Subcutaneous abdominal adipose tissue (tissue), 5 donors: ENCODE measurements at regions not wholly inside any gene's neighbourhood (a gene's known extent, or its start where the extent isn't known, plus 50 kb on each side); places are given as distances from the start of the nearest gene placed in this dataset.

Experiments used
- H3K27ac ChIP-seq: one replicate; pipeline ENCODE4 v1.7.0; 2013; ENCODE audit warnings: low read depth, mild to moderate bottlenecking, inconsistent platforms, low read length, moderate library complexity
- H3K27me3 ChIP-seq, 5 donors: one replicate each; pipeline ENCODE4 v1.7.0; 2013; ENCODE audit warnings: low read length in 5 of 5, inconsistent platforms in 1 of 5; ENCODE audit not compliant: control insufficient read depth in 5 of 5, insufficient read depth in 4 of 5
- H3K36me3 ChIP-seq, 5 donors: one replicate each; pipeline ENCODE4 v1.7.0; 2013; ENCODE audit warnings: low read length in 5 of 5; ENCODE audit not compliant: control insufficient read depth in 5 of 5, insufficient read depth in 5 of 5
- H3K4me1 ChIP-seq, 5 donors: one replicate each; pipeline ENCODE4 v1.7.0; 2013; ENCODE audit warnings: low read length in 5 of 5, mild to moderate bottlenecking in 3 of 5, moderate library complexity in 1 of 5; ENCODE audit not compliant: control insufficient read depth in 5 of 5, insufficient read depth in 5 of 5
- H3K4me3 ChIP-seq, 5 donors: one replicate each; pipeline ENCODE4 v1.7.0; 2013; ENCODE audit warnings: low read length in 5 of 5, low read depth in 1 of 5
- H3K9ac ChIP-seq, 5 donors: one replicate each; pipeline ENCODE4 v1.7.0; 2013; ENCODE audit warnings: low read length in 5 of 5, mild to moderate bottlenecking in 4 of 5, moderate library complexity in 3 of 5
- H3K9me3 ChIP-seq, 5 donors: one replicate each; pipeline ENCODE4 v1.7.0; 2013; ENCODE audit warnings: low read length in 5 of 5; ENCODE audit not compliant: control insufficient read depth in 5 of 5
- donor health status: healthy.
- donor health status: healthy.
- donor health status: healthy.
- donor health status: healthy.
- donor health status: healthy.

GRCh38 chr5:18990852-18991251 is 997.1 kb downstream of the CDH18 start:
- no peak overlapping the region for H3K4me3 ChIP-seq
- no peaks in the 10 kb centered on the region for H3K27me3 ChIP-seq
- H3K36me3 ChIP-seq: no peaks in the 10 kb centered on the region
- no peak overlapping the region for H3K27ac ChIP-seq
- H3K9me3 ChIP-seq: no peaks in the 10 kb centered on the region
- no peak overlapping the region for H3K9ac ChIP-seq
- H3K4me1 ChIP-seq: no peaks in the 10 kb centered on the region

GRCh38 chr5:18992264-18992663 is 995.7 kb downstream of the CDH18 start:
- H3K27me3 ChIP-seq: no peaks in the 10 kb centered on the region
- no peak overlapping the region for H3K4me3 ChIP-seq
- H3K4me1 ChIP-seq: no peaks in the 10 kb centered on the region
- H3K9ac ChIP-seq: no peak overlapping the region
- no peak overlapping the region for H3K27ac ChIP-seq
- H3K9me3 ChIP-seq: no peaks in the 10 kb centered on the region
- H3K36me3 ChIP-seq: no peaks in the 10 kb centered on the region

GRCh38 chr5:18999478-18999877 is 988.5 kb downstream of the CDH18 start:
- no peaks in the 10 kb centered on the region for H3K27me3 ChIP-seq
- no peaks in the 10 kb centered on the region for H3K4me1 ChIP-seq
- H3K9ac ChIP-seq: no peak overlapping the region
- no peak overlapping the region for H3K27ac ChIP-seq
- H3K4me3 ChIP-seq: no peak overlapping the region
- no peaks in the 10 kb centered on the region for H3K9me3 ChIP-seq
- H3K36me3 ChIP-seq: no peaks in the 10 kb centered on the region

- Histone ChIP-seq H3K27ac (no peak overlapping the region), H3K36me3 (no peaks in the 10 kb centered on the region), H3K9ac (no peak overlapping the region), H3K9me3 (no peaks in the 10 kb centered on the region), H3K4me3 (no peak overlapping the region), H3K27me3 (no peaks in the 10 kb centered on the region), H3K4me1 (no peaks in the 10 kb centered on the region)
These were observed 986.9 kb downstream of the CDH18 start for GRCh38 chr5:19001054-19001453.

DNA sequence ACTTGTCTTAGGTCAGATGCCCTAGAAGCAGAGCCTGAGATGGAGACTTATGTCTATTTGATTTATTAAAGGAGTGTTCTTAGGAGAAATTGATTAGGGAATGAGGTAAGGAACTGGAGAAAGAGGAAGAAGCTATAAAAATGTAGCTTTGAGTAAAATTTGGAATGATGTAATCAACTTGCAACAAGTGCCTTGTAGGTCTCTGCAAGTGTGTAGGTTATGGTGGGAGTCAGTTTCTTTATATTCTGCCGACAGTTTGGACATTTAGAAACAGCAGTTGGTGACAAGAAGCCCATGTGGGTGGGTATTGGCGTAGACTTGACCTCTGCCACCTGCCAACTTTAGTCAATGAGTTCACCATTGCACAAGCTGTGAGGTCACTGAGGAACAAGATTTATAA is 986.5 kb downstream of the CDH18 start:
- H3K36me3 ChIP-seq: no peaks in the 10 kb centered on the region
- H3K4me3 ChIP-seq: no peak overlapping the region
- H3K27me3 ChIP-seq: no peaks in the 10 kb centered on the region
- H3K27ac ChIP-seq: no peak overlapping the region
- H3K9me3 ChIP-seq: no peaks in the 10 kb centered on the region
- H3K4me1 ChIP-seq: no peaks in the 10 kb centered on the region
- no peak overlapping the region for H3K9ac ChIP-seq

- no peak overlapping the region for H3K4me3 ChIP-seq
- no peaks in the 10 kb centered on the region for H3K27me3 ChIP-seq
- H3K4me1 ChIP-seq: no peaks in the 10 kb centered on the region
- no peak overlapping the region for H3K27ac ChIP-seq
- no peak overlapping the region for H3K9ac ChIP-seq
- no peaks in the 10 kb centered on the region for H3K9me3 ChIP-seq
- H3K36me3 ChIP-seq: no peaks in the 10 kb centered on the region
These were observed 985.9 kb downstream of the CDH18 start for GRCh38 chr5:19002111-19002510.

DNA sequence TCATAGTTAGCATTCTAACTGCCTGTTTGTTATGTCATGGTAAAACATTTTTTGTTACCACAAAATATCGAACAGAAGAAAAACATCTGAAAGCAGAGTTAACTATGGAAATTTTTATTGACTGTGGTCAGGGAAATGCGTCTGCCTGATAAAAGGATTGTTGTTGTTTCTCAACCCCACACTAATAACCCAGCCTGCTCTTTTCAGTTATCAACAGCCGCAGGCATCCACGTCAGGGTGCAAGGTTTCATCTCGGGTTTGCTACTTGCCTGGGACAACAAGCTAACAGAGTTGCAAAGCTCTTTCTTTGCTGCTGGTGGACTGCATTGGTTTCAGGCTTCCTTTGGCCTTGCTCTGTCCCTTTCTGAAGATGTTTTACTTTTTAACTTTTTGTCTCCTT is 969.2 kb downstream of the CDH18 start:
- Histone ChIP-seq H3K27ac (no peak overlapping the region), H3K4me3 (no peak overlapping the region), H3K9me3 (peaks cover 0 to 2% (median 0%) of the 10 kb centered on the region in 5 donors), H3K27me3 (no peaks in the 10 kb centered on the region), H3K36me3 (no peaks in the 10 kb centered on the region), H3K9ac (no peak overlapping the region), H3K4me1 (no peaks in the 10 kb centered on the region)

- Histone ChIP-seq H3K9me3 (peaks cover 0 to 3% (median 0%) of the 10 kb centered on the region in 5 donors), H3K27ac (no peak overlapping the region), H3K27me3 (no peaks in the 10 kb centered on the region), H3K4me1 (no peaks in the 10 kb centered on the region), H3K36me3 (no peaks in the 10 kb centered on the region), H3K4me3 (no peak overlapping the region), H3K9ac (no peak overlapping the region)
These were observed 956.5 kb downstream of the CDH18 start for GRCh38 chr5:19031491-19031890.

- no peaks in the 10 kb centered on the region for H3K4me1 ChIP-seq
- no peak overlapping the region for H3K9ac ChIP-seq
- no peaks in the 10 kb centered on the region for H3K9me3 ChIP-seq
- H3K36me3 ChIP-seq: no peaks in the 10 kb centered on the region
- no peak overlapping the region for H3K27ac ChIP-seq
- no peaks in the 10 kb centered on the region for H3K27me3 ChIP-seq
- no peak overlapping the region for H3K4me3 ChIP-seq
These were observed 952.2 kb downstream of the CDH18 start for GRCh38 chr5:19035816-19036215.

DNA sequence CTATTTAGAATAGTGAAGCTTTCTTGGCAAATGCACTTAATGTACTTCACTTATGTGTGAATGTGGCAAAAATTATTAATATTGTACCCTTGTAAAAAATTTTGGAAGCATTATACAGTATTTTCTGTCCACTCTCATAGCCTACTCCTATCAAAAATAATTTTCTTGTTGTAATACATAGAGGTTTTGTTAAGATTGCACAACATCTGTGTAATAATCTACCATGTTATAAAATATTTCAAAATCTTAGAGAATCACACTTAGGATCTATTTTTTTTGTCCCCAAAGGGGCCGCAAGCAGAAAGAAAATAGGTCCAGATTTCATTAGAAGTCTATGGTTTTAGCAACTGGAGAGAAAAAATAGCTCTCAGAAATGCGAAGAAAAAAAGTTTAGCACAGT is 945.9 kb downstream of the CDH18 start:
- peaks cover 0 to 2% (median 0%) of the 10 kb centered on the region in 5 donors for H3K4me1 ChIP-seq
- peaks cover 0 to 3% (median 0%) of the 10 kb centered on the region in 5 donors for H3K27me3 ChIP-seq
- H3K9ac ChIP-seq: no peak overlapping the region
- H3K4me3 ChIP-seq: no peak overlapping the region
- no peak overlapping the region for H3K27ac ChIP-seq
- peaks cover 0 to 3% (median 0%) of the 10 kb centered on the region in 5 donors for H3K9me3 ChIP-seq
- H3K36me3 ChIP-seq: no peaks in the 10 kb centered on the region

DNA sequence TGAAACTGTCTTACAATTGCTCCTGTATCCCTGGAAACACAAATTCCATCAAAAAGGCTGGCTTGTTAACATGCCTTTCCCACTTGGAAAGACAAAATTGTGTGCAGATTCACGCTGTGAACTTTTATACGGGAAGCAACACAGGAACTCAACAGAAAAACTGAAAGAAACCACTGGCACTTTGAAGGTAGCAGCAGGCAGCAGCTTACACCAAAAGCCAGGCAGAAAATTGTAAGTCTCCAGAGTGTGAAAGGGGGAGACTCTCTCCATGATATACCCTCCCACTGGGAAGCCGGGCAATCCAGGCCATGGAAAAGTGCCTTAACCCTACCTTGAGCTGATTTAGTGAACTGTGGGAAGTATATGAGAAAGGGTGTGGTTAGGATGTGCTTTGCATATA is 943.7 kb downstream of the CDH18 start:
- peaks cover 0 to 3% (median 0%) of the 10 kb centered on the region in 5 donors for H3K9me3 ChIP-seq
- H3K27me3 ChIP-seq: peaks cover 0 to 3% (median 0%) of the 10 kb centered on the region in 5 donors
- no peak overlapping the region for H3K4me3 ChIP-seq
- no peaks in the 10 kb centered on the region for H3K36me3 ChIP-seq
- no peak overlapping the region for H3K9ac ChIP-seq
- H3K4me1 ChIP-seq: peaks cover 0 to 2% (median 0%) of the 10 kb centered on the region in 5 donors
- H3K27ac ChIP-seq: no peak overlapping the region
